ENCODE measurements at regions not wholly inside any gene's neighbourhood (a gene's known extent, or its start where the extent isn't known, plus 50 kb on each side); places are given as distances from the start of the nearest gene placed in this dataset.

DNA sequence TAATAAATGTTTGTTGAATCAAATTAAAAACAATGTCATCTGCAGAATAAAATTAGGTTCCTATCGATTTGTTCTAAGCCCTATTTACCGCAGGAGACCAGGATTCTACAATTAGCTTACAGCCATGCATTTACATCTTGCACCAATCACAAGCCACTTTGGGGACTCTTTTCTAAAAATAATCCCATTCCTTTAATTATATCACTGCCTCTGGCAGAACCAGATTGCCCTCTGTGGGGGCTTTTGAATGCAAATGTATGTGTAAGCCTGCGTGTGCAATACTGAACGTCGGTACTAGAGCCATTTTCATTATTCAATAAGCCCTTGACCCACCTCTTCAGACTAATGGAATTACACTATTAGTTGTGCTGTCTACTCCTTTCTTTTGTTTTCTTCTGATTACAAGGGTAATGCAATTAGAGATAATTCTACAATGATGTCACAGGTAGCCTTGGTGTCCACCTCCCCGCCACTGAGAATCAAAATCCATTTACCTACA, 391.3 kb upstream of the XYLT1 start:
- no peak for DNase-seq (ENCODE audit: low read depth, low spot score)

- DNase-seq (ENCODE audit: low read depth, low spot score) = no peak
These were observed 387.3 kb upstream of the XYLT1 start for GRCh38 chr16:17858061-17858460.

DNA sequence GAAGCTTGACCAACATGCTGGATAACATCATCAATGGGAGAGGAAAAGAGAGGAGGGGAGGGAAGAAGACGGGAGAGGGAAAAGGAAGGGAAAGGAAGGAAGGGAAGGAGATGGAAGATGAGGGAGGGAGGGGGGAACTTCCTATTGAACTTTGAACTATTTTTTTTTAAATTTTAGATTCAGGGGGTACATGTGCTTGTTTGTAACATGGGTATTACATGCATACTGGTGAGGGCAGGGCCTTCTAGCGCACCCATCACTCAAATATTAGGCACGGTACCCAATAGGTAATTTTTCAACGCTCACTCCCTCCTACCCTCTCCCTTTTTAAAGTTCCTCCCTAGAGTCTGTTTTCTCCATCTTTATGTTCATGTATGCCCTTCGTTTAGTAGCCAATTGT, 383.2 kb upstream of the XYLT1 start:
- DNase-seq (ENCODE audit: low read depth, low spot score) = no peak

DNA sequence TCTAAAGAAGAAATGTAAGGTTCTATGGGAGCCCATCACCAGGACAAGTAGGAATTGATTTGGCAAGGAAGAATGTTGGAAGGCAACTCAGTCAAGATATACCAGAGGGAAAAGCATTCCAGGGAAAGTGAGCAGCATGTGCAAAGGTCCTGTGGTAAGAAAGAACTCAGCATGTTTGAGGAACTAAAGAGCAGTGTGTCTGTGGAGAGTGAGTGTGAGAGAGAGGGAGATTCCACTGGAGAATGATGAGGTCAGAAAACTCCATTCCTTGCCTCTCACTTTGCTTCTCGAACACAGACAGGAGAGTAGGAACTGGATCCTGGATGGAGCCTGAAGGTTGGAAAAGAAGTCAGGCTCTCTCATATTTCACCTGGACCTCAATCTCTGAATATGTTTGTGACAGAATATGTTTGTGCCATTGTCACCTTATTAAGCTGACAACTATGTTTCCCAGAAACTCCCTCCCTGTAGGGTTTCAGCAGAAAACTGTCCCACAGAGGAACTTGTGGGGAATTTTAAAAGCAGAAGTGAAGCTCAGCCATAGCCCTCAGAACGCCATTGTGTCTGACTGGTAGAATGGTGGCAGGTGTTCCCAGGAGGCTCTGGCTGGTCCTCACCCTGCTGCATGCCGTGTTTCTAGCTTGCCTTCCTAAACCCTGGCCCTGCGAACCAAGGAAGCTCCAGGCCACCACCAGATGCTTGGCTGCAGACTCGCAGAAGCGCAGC, 382.4 kb upstream of the XYLT1 start:
- DNase-seq (ENCODE audit: low read depth, low spot score) = no peak

DNA sequence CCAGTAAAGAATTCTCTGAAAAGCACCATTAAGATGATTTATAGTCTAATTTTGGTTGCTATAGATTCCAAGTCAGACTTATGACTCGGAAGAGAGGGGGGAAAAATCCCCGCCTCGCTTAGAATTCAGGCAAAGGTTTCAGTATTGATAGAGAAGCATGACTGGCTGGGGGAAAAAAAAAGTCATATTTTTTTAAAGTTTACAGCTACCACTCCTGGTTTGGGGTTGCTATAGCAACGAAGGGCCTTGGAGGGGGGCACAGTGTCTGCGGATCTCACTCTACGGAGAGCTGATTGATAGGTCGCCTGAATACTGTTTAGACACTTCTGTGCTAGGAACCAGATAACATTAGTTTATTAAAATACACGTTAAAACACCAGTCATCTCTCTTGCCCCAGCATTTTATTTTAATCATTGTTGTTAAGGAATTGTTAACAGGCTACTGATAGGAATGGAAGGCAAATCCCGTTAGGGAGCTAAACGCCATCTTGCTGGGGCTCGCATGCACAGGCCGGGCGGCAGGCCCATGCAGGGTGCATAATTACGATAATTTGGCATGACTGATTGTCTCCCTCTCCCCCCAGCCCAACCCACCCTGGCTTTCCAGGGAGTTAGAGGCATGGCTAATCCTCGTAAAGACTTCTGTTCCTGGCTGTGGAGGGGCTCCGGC, 380.0 kb upstream of the XYLT1 start:
- DNase-seq (ENCODE audit: low read depth, low spot score) = no peak

DNA sequence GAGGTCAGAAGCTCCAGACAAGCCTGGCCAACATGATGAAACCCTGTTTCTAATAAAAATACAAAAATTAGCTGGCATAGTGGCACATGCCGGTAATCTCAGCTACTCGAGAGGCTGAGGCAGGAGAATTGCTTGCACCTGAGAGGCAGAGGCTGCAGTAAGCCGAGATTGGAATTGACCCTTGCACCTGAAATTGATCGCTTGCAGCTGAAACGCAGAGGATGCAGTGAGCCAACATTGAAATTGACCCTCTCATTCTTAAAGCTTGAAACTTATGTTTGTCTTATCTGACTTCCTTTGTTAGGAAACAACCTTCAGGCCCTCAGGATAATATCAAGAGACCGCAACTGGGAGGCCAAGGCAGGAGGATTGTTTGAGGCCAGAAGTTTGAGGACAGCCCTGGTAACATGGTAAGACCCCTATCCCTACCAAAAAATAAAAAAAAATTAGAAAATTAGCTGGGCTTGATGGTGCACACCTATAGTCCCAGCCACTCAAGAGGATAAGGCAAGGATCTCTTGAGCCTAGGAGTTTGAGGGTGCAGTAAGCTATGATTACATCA, 376.6 kb upstream of the XYLT1 start:
- DNase-seq (ENCODE audit: low read depth, low spot score) = no peak

DNA sequence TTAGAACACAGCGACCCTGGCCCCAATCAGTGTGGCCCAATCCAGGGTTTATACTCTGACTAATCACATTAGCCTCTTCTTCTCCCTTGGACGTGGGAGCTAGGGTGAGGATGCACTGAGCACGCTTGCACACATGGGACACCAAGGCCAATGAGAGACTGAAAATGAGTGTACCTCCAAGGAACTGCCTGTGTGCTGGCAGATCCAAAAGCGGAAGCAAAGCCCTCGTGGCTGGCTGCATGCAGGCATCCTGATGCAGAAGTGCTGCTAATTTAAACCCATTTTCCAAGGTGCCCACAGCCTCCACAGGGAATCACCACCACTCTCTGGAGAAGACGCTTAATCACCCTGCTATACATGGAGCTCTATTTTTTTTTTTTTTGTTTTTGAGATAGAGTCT, 375.3 kb upstream of the XYLT1 start:
- DNase-seq (ENCODE audit: low read depth, low spot score) = no peak

GRCh38 chr16:17845031-17845430, 374.3 kb upstream of the XYLT1 start:
- DNase-seq (ENCODE audit: low read depth, low spot score) = no peak

DNA sequence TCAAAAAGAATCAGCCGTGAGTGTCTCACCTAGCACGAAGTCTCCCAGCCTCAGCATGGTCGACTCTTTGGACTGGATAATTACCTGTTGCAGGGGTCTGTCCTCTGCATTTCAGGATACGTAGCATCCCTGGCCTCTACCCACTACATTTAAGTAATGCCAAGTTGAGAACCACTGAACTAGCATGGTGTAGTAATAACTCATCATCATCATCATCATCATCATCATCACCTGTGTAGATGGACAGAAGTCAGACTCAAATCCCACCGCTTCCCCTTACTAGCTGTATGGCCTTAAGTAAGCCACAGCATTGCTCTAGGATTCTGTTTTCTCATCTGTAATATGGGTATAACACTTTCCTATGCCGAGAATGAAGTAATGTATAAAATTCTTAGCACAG, 373.1 kb upstream of the XYLT1 start:
- DNase-seq (ENCODE audit: low read depth, low spot score) = no peak

- no peak for DNase-seq (ENCODE audit: low read depth, low spot score)
These were observed 369.1 kb upstream of the XYLT1 start for GRCh38 chr16:17839907-17840306.

GRCh38 chr16:17839272-17839671, 368.5 kb upstream of the XYLT1 start:
- no peak for DNase-seq (ENCODE audit: low read depth, low spot score)

- no peak for DNase-seq (ENCODE audit: low read depth, low spot score)
These were observed 366.3 kb upstream of the XYLT1 start for GRCh38 chr16:17836868-17837602.

DNA sequence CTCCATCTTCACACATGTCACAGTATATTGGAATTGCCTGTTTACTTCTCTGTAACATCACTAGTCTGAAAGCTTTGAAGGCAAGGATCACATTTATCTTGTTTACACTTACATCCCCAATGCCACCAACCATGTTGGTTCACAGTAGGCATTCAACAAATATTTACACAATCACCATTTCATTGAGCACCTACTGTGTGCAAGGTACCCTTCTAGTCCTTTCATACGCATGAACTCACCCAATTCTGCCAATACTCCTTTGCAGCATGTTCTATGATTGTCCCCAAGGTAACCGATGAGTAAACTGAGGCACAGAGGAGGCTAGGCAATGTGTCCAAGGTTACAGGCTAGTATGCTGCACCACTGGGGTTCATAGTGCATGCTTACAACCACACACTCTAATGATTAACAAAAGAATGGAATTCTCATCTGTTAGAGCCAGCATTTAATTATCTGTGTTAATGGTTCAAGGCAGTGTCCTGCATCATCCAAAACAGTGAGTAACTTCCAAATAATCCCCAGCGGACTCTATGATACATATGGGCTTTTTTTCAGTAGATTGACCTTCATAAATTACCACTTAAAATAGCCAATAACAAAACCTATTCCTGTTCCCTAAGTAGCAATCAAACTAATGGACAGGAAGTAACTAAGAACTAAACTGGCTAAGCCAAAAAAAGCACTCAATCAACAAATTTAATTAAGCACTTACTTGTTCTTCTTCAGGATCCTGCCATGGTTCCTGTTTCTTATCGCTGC, 364.5 kb upstream of the XYLT1 start:
- no peak for DNase-seq (ENCODE audit: low read depth, low spot score)

DNA sequence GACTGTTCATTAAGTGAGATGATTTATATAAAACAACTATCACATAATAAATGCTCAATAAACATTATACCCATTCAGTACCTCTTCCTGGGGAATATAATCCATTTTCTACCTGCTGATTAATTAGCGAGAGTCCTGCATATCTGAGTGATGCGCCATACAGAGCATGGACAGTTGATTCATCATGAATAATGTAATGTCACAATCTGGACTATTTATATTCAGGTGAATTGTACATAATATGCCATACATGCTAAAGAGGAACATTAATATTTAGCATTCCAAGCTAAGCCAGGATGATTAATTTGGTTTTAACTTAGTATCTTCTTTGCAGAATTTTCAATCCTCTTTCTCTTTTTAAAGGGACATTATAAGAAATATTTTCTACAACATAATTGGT, 362.0 kb upstream of the XYLT1 start:
- no peak for DNase-seq (ENCODE audit: low read depth, low spot score)

DNA sequence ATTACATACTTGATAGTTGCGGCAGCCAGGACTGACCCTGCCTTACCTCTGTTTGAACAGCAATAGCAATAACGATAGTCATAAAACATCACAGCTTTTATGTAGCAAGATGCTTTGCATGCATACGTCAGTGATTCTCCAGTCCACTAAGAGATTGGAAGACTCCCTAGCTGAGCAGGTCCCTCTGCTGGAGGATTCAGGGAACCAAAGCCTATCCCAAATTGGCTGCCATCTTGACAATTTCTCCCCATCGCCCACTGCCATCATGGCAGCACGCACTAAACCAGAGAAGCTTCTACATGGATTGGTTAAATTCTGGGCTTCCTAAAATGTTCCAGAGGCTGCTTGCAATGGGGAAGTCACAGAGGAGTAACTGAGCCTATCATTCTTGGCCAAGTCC, 360.6 kb upstream of the XYLT1 start:
- DNase-seq (ENCODE audit: low read depth, low spot score) = no peak

GRCh38 chr16:17830651-17831050, 359.9 kb upstream of the XYLT1 start:
- DNase-seq (ENCODE audit: low read depth, low spot score) = no peak

DNA sequence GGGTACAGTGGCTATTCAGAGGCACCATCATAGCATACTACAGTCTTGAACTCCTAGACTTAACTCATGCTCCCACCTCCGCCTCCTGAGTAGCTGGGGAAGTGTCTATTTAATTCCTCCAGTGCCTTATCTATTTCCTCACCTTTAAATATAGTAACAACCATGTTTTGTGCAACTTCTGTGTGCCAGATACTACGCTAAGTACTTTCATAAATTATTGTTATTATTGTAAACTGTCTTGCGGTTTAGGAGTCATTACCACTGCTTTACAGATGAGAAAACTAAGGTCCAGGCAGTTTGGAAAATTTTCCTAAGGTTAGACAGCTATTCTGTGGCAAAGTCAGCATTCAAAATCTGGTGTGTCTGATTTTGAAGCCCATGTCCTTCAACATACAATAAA, 359.1 kb upstream of the XYLT1 start:
- no peak for DNase-seq (ENCODE audit: low read depth, low spot score)

- no peak for DNase-seq (ENCODE audit: low read depth, low spot score)
These were observed 357.3 kb upstream of the XYLT1 start for GRCh38 chr16:17828012-17828411.

DNA sequence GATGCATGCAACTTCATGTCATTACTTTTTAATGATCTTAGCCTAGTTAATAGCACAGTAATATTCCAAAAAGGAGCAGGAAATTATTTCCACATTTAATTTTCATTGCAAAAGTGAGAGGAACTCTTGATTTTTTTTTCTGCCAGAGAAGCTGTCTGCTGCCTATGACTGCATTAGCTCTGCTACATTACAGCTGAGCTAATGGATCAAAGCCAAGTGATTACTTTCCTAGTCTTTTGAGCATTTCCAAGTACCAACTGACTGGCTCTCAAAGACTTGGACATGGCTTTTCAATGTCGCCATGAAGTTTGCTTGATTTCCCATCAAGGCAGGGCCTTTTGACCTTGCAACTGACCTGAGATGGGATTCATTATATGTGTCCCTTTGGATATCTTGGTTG, 356.6 kb upstream of the XYLT1 start:
- DNase-seq (ENCODE audit: low read depth, low spot score) = no peak

GRCh38 chr16:17817943-17818342, 347.2 kb upstream of the XYLT1 start:
- DNase-seq (ENCODE audit: low read depth, low spot score) = no peak

DNA sequence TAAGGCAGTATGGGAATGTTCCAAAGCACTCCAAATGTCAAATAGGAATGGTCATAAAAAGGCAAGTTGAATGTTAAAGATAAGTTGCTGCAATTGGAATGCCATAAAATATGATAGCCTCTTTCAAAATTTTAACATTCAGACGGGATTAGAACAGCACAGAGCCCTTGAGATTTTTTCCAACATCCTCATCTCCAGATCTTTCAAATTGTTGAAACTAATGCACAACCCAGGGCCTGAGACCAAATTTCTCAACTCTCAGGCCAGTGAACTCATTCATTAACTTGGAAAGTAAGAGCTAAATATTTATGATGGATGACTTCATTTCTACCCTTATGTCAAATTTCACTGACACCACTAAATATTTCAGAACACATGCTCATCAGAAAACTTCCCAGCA, 346.5 kb upstream of the XYLT1 start:
- DNase-seq (ENCODE audit: low read depth, low spot score) = no peak

- no peak for DNase-seq (ENCODE audit: low read depth, low spot score)
These were observed 342.0 kb upstream of the XYLT1 start for GRCh38 chr16:17812771-17813170.
